ENCODE measurements at regions not wholly inside any gene's neighbourhood (a gene's known extent, or its start where the extent isn't known, plus 50 kb on each side); places are given as distances from the start of the nearest gene placed in this dataset.

- Mint-ChIP-seq H3K36me3 (no peaks in the 10 kb centered on the region), H3K4me1 (peaks cover 8% of the 10 kb centered on the region), H3K27me3 (ENCODE audit: low read depth) (no peaks in the 10 kb centered on the region; the same call in 1 of the 2 replicates), H3K4me3 (peak overlapping the region; percentile 69), H3K9me3 (no peaks in the 10 kb centered on the region), H3K27ac (no peak overlapping the region)
- no peak for TF ChIP-seq JAZF1 (CRISPR knock-in tag; IDR thresholded peaks at IDR 0.05)
- no peak for TF ChIP-seq ATF1 (CRISPR knock-in tag; IDR thresholded peaks at IDR 0.05)
- TF ChIP-seq E2F5 (CRISPR knock-in tag; IDR thresholded peaks at IDR 0.05) = no peak
- TF ChIP-seq, protein P1, sequence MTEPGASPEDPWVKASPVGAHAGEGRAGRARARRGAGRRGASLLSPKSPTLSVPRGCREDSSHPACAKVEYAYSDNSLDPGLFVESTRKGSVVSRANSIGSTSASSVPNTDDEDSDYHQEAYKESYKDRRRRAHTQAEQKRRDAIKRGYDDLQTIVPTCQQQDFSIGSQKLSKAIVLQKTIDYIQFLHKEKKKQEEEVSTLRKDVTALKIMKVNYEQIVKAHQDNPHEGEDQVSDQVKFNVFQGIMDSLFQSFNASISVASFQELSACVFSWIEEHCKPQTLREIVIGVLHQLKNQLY (CRISPR knock-in tag; IDR thresholded peaks at IDR 0.05) = no peak
- POLR2A ChIA-PET = no interaction called here
- ATAC-seq (no peak), DNase-seq (ENCODE audit: low spot score) (no peak)
- CTCF ChIA-PET = interaction anchor here (0.7 to 1.9 kb wide), 15 partner anchors 11 to 394 kb away, joined by 3 to 20 read pairs (median 4); no protein-coding TSS in a partner anchor
These were observed 85.4 kb upstream of the WWC2 start for GRCh38 chr4:183013730-183014002.

- H3K4me3 Mint-ChIP-seq = peak overlapping the region; percentile 69
- ATAC-seq = peak; percentile 85
These were observed 86.0 kb upstream of the WWC2 start for GRCh38 chr4:183012879-183013729.

GRCh38 chr4:183011213-183011907 is 87.7 kb upstream of the WWC2 start:
- DNase-seq (ENCODE audit: low spot score) (no peak), ATAC-seq (no peak)
- ChIA-PET POLR2A (no interaction called here), CTCF (interaction anchor here (0.8 kb wide), 1 partner anchor 249 kb away, joined by 3 read pairs; no protein-coding TSS in a partner anchor)
- no peaks in the 10 kb centered on the region; the same call in 1 of the 2 replicates for H3K27me3 Mint-ChIP-seq (ENCODE audit: low read depth)
- no peak overlapping the region for H3K4me3 Mint-ChIP-seq
- H3K27ac Mint-ChIP-seq = no peak overlapping the region
- peaks cover 11% of the 10 kb centered on the region for H3K4me1 Mint-ChIP-seq
- no peaks in the 10 kb centered on the region for H3K36me3 Mint-ChIP-seq
- H3K9me3 Mint-ChIP-seq = no peaks in the 10 kb centered on the region
- no peak for TF ChIP-seq MXD4 (CRISPR knock-in tag; IDR thresholded peaks at IDR 0.05; ENCODE audit: borderline replicate concordance)
- no peak for TF ChIP-seq SMAD3 (CRISPR knock-in tag; IDR thresholded peaks at IDR 0.05; ENCODE audit: borderline replicate concordance)
- TF ChIP-seq STAT6 (CRISPR knock-in tag; conservative IDR thresholded peaks at IDR 0.05; ENCODE audit: low read depth) = no peak
- TF ChIP-seq CBFB (CRISPR knock-in tag; IDR thresholded peaks at IDR 0.05; ENCODE audit: low read depth) = no peak
- TF ChIP-seq, protein P2, sequence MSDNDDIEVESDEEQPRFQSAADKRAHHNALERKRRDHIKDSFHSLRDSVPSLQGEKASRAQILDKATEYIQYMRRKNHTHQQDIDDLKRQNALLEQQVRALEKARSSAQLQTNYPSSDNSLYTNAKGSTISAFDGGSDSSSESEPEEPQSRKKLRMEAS (CRISPR knock-in tag; IDR thresholded peaks at IDR 0.05) = no peak
- no peak for TF ChIP-seq SP1 (CRISPR knock-in tag; conservative IDR thresholded peaks at IDR 0.05)
- TF ChIP-seq ZMAT4 (CRISPR knock-in tag; IDR thresholded peaks at IDR 0.05) = no peak

More at GRCh38 chr4:183012879-183013729, 86.0 kb upstream of the WWC2 start:
- ChIA-PET CTCF (interaction anchor here (0.6 to 1.9 kb wide), 16 partner anchors 12 to 394 kb away, joined by 3 to 20 read pairs (median 4); no protein-coding TSS in a partner anchor), POLR2A (no interaction called here)
- peak; percentile 21 for DNase-seq (ENCODE audit: low spot score)
- peaks cover 11% of the 10 kb centered on the region for H3K4me1 Mint-ChIP-seq
- TF ChIP-seq, protein P3, sequence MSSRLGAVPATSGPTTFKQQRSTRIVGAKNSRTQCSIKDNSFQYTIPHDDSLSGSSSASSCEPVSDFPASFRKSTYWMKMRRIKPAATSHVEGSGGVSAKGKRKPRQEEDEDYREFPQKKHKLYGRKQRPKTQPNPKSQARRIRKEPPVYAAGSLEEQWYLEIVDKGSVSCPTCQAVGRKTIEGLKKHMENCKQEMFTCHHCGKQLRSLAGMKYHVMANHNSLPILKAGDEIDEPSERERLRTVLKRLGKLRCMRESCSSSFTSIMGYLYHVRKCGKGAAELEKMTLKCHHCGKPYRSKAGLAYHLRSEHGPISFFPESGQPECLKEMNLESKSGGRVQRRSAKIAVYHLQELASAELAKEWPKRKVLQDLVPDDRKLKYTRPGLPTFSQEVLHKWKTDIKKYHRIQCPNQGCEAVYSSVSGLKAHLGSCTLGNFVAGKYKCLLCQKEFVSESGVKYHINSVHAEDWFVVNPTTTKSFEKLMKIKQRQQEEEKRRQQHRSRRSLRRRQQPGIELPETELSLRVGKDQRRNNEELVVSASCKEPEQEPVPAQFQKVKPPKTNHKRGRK (CRISPR knock-in tag; IDR thresholded peaks at IDR 0.05; ENCODE audit: borderline replicate concordance) = 0 out of 2 replicates have a peak, but pooled peaks have one; percentile 83
- TF ChIP-seq, protein P4, sequence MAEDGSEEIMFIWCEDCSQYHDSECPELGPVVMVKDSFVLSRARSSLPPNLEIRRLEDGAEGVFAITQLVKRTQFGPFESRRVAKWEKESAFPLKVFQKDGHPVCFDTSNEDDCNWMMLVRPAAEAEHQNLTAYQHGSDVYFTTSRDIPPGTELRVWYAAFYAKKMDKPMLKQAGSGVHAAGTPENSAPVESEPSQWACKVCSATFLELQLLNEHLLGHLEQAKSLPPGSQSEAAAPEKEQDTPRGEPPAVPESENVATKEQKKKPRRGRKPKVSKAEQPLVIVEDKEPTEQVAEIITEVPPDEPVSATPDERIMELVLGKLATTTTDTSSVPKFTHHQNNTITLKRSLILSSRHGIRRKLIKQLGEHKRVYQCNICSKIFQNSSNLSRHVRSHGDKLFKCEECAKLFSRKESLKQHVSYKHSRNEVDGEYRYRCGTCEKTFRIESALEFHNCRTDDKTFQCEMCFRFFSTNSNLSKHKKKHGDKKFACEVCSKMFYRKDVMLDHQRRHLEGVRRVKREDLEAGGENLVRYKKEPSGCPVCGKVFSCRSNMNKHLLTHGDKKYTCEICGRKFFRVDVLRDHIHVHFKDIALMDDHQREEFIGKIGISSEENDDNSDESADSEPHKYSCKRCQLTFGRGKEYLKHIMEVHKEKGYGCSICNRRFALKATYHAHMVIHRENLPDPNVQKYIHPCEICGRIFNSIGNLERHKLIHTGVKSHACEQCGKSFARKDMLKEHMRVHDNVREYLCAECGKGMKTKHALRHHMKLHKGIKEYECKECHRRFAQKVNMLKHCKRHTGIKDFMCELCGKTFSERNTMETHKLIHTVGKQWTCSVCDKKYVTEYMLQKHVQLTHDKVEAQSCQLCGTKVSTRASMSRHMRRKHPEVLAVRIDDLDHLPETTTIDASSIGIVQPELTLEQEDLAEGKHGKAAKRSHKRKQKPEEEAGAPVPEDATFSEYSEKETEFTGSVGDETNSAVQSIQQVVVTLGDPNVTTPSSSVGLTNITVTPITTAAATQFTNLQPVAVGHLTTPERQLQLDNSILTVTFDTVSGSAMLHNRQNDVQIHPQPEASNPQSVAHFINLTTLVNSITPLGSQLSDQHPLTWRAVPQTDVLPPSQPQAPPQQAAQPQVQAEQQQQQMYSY (CRISPR knock-in tag; IDR thresholded peaks at IDR 0.05) = peak; percentile 20; the same call in 1 of the 2 replicates
- no peak for TF ChIP-seq NFATC4 (CRISPR knock-in tag; IDR thresholded peaks at IDR 0.05)
- TF ChIP-seq ATF1 (CRISPR knock-in tag; IDR thresholded peaks at IDR 0.05) = no peak
- no peak for TF ChIP-seq NFYB (CRISPR knock-in tag; conservative IDR thresholded peaks at IDR 0.05; ENCODE audit: low read depth)
- H3K27ac Mint-ChIP-seq = no peak overlapping the region
- no peaks in the 10 kb centered on the region for H3K9me3 Mint-ChIP-seq
- no peaks in the 10 kb centered on the region; the same call in 1 of the 2 replicates for H3K27me3 Mint-ChIP-seq (ENCODE audit: low read depth)
- no peaks in the 10 kb centered on the region for H3K36me3 Mint-ChIP-seq

Data from WTC11 (cell line).